ENCODE measurements at regions not wholly inside any gene's neighbourhood (a gene's known extent, or its start where the extent isn't known, plus 50 kb on each side); places are given as distances from the start of the nearest gene placed in this dataset.

- TF ChIP-seq CTCF (IDR thresholded peaks at IDR 0.05; ENCODE audit: low read depth, low read length) = no peak
- Histone ChIP-seq H3K27me3 (ENCODE audit: control insufficient read depth, insufficient read depth, low read length) (no peaks in the 10 kb centered on the region), H3K27ac (ENCODE audit: low read depth, low read length) (no peak overlapping the region), H3K9me3 (ENCODE audit: control insufficient read depth, insufficient read depth, low read length) (no peaks in the 10 kb centered on the region), H3K4me3 (ENCODE audit: low read depth, low read length) (no peak overlapping the region)
- ChIA-PET CTCF (no interaction called here), POLR2A (no interaction called here)
- DNase-seq (ENCODE audit: low read depth, low spot score) = no peak
These were observed 198.9 kb upstream of the PPP1R2C start for GRCh38 chrX:42976746-42977366.

GRCh38 chrX:42978655-42979379 is 200.9 kb upstream of the PPP1R2C start:
- H3K27me3 ChIP-seq (ENCODE audit: control insufficient read depth, insufficient read depth, low read length) = no peaks in the 10 kb centered on the region
- TF ChIP-seq CTCF (IDR thresholded peaks at IDR 0.05; ENCODE audit: low read depth, low read length) = no peak
- H3K4me3 ChIP-seq (ENCODE audit: low read depth, low read length) = no peak overlapping the region
- CTCF ChIA-PET = no interaction called here
- no peak for DNase-seq (ENCODE audit: low read depth, low spot score)
- POLR2A ChIA-PET = no interaction called here
- no peak overlapping the region for H3K27ac ChIP-seq (ENCODE audit: low read depth, low read length)
- no peaks in the 10 kb centered on the region for H3K9me3 ChIP-seq (ENCODE audit: control insufficient read depth, insufficient read depth, low read length)

- Histone ChIP-seq H3K27me3 (ENCODE audit: control insufficient read depth, insufficient read depth, low read length) (no peaks in the 10 kb centered on the region), H3K27ac (ENCODE audit: low read depth, low read length) (no peak overlapping the region), H3K4me3 (ENCODE audit: low read depth, low read length) (no peak overlapping the region), H3K9me3 (ENCODE audit: control insufficient read depth, insufficient read depth, low read length) (no peaks in the 10 kb centered on the region)
- no peak for TF ChIP-seq CTCF (IDR thresholded peaks at IDR 0.05; ENCODE audit: low read depth, low read length)
- no peak for DNase-seq (ENCODE audit: low read depth, low spot score)
- POLR2A ChIA-PET = no interaction called here
- CTCF ChIA-PET = no interaction called here
These were observed 210.7 kb upstream of the PPP1R2C start for GRCh38 chrX:42988700-42989099.

GRCh38 chrX:42992199-42992943 is 214.4 kb upstream of the PPP1R2C start:
- Histone ChIP-seq H3K9me3 (ENCODE audit: control insufficient read depth, insufficient read depth, low read length) (no peaks in the 10 kb centered on the region), H3K4me3 (ENCODE audit: low read depth, low read length) (no peak overlapping the region), H3K27ac (ENCODE audit: low read depth, low read length) (no peak overlapping the region), H3K27me3 (ENCODE audit: control insufficient read depth, insufficient read depth, low read length) (no peaks in the 10 kb centered on the region)
- no peak for TF ChIP-seq CTCF (IDR thresholded peaks at IDR 0.05; ENCODE audit: low read depth, low read length)
- POLR2A ChIA-PET = no interaction called here
- no peak for DNase-seq (ENCODE audit: low read depth, low spot score)
- CTCF ChIA-PET = no interaction called here

- CTCF ChIA-PET = no interaction called here
- no peak overlapping the region for H3K4me3 ChIP-seq (ENCODE audit: low read depth, low read length)
- no peak for DNase-seq (ENCODE audit: low read depth, low spot score)
These were observed 218.9 kb upstream of the PPP1R2C start for GRCh38 chrX:42996861-42997260.

More at GRCh38 chrX:42996861-42997260, 218.9 kb upstream of the PPP1R2C start:
- TF ChIP-seq CTCF (IDR thresholded peaks at IDR 0.05; ENCODE audit: low read depth, low read length) = no peak
- POLR2A ChIA-PET = no interaction called here
- H3K27me3 ChIP-seq (ENCODE audit: control insufficient read depth, insufficient read depth, low read length) = no peaks in the 10 kb centered on the region
- H3K27ac ChIP-seq (ENCODE audit: low read depth, low read length) = no peak overlapping the region
- no peaks in the 10 kb centered on the region for H3K9me3 ChIP-seq (ENCODE audit: control insufficient read depth, insufficient read depth, low read length)
